ENCODE measurements at regions not wholly inside any gene's neighbourhood (a gene's known extent, or its start where the extent isn't known, plus 50 kb on each side); places are given as distances from the start of the nearest gene placed in this dataset.

DNA sequence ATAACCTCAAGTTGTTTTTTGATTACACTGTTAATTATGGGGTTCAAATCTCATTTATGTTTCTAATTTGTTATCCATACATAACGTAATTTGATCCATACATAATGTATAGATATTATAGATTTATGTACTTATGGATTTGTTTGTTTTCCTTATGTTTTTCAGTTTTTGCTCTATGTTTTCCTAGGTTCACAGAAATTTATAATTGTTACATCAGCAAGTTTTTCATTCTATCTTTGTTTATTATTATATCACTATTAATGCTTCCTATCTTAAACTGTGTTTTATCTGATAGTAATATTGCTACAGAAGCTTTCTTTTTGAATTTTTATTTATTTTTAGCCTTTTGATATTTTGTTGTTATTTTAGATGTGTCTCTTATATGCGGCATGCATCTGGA, 194.3 kb upstream of the SOX21 start:
- TF ChIP-seq, protein P1, sequence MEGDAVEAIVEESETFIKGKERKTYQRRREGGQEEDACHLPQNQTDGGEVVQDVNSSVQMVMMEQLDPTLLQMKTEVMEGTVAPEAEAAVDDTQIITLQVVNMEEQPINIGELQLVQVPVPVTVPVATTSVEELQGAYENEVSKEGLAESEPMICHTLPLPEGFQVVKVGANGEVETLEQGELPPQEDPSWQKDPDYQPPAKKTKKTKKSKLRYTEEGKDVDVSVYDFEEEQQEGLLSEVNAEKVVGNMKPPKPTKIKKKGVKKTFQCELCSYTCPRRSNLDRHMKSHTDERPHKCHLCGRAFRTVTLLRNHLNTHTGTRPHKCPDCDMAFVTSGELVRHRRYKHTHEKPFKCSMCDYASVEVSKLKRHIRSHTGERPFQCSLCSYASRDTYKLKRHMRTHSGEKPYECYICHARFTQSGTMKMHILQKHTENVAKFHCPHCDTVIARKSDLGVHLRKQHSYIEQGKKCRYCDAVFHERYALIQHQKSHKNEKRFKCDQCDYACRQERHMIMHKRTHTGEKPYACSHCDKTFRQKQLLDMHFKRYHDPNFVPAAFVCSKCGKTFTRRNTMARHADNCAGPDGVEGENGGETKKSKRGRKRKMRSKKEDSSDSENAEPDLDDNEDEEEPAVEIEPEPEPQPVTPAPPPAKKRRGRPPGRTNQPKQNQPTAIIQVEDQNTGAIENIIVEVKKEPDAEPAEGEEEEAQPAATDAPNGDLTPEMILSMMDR (IDR thresholded peaks at IDR 0.05; ENCODE audit: insufficient read depth, low read depth, low read length): no peak
- no peak for TF ChIP-seq EZH2 (IDR thresholded peaks at IDR 0.05; ENCODE audit: insufficient read depth, low read length)
